PC-3 (cell line): ENCODE measurements at regions not wholly inside any gene's neighbourhood (a gene's known extent, or its start where the extent isn't known, plus 50 kb on each side); places are given as distances from the start of the nearest gene placed in this dataset.

Experiments used
- CTCF ChIP-seq: fragments of 300-600 bp; sonication (generic); conservative IDR thresholded peaks from 2 replicates; pipeline ENCODE4 v1.5.1; 2017; ENCODE audit warnings: antibody characterized with exemption, low read depth, mild to moderate bottlenecking, low read length
- EZH2phosphoT487 ChIP-seq: fragments of 300-600 bp; sonication (generic); IDR thresholded peaks from 2 replicates; pipeline ENCODE4 v1.6.1; 2018; ENCODE audit warnings: mild to moderate bottlenecking, antibody characterized with exemption, low read length, borderline replicate concordance

- no peak for TF ChIP-seq CTCF
- no peak for TF ChIP-seq EZH2phosphoT487
Observed at GRCh38 chr13:74184283-74184682, 50.1 kb upstream of the KLF12 start.
